ENCODE measurements at regions not wholly inside any gene's neighbourhood (a gene's known extent, or its start where the extent isn't known, plus 50 kb on each side); places are given as distances from the start of the nearest gene placed in this dataset.

DNA sequence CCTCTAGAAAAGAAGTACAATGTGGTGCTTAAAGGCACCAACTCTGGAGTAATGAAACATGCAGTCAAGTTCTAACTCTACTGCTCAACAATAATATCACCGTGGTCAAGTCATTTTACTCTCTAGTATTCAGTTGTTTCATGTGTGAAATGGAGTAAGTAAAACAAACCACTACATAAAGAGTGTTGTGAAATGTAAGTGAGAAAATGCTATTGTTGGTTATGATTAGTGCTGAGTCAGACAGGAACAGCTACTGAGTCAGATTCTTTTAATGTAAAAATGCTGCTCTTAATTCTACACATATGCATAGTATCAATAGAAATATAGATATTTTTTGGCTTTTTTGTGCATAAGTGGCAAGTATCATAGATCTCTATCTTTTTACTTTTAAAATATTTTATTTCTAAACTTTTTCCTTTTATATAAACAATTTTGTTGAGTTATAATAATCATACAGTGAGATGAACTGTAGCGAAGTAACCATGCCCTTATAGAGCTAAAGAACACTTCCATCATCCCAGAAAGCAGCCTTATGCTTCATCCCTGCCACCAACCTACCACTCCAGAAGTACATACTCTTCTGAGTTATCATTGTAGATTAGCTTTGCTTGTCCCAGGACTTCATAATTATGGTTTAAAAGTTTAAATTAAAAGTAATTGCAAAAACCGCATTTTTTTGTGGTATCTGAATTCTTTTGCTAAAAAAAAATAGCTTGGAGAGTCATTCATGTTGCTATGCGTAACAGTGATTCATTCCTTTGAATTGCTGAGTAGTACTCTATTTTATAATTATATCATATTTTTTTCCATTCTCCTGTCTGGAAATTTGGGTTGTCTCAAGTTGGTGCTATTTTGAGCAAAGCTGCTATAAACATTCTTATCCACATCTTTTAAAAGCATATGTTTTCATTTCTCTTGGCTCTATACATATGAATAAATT is 548.2 kb upstream of the CLINT1 start:
- no TSS peak for BruUV-seq (replicated peaks)
- Histone ChIP-seq H4K20me1 (ENCODE audit: insufficient read depth, low read length) (no peaks in the 10 kb centered on the region), H3K36me3 (ENCODE audit: insufficient read depth, low read length) (peaks cover 18% of the 10 kb centered on the region; the same call in 1 of the 2 replicates), H3K9me2 (ENCODE audit: insufficient read depth, low read length) (no peaks in the 10 kb centered on the region), H3K4me2 (ENCODE audit: low read length) (no peak overlapping the region), H3K4me1 (ENCODE audit: insufficient read depth, low read length, poor library complexity, severe bottlenecking) (peaks cover 7% of the 10 kb centered on the region), H3K4me3 (ENCODE audit: low read depth, low read length, poor library complexity, severe bottlenecking) (no peak overlapping the region), H3K9me3 (ENCODE audit: low read length) (peaks cover 24% of the 10 kb centered on the region; the same call in 1 of the 2 replicates), H3K27ac (ENCODE audit: low read depth, low read length, poor library complexity, severe bottlenecking) (no peak overlapping the region), H3K79me2 (ENCODE audit: insufficient read depth, low read depth, low read length) (no peaks in the 10 kb centered on the region), H2AFZ (ENCODE audit: low read length) (peak overlapping the region; percentile 16; the same call in 1 of the 2 replicates)
- intact Hi-C loops (cut with micrococcal nuclease; ENCODE audit: unreplicated experiment), result no loop called here
- CTCF ChIA-PET (ENCODE audit: unreplicated experiment), result no interaction called here
- POLR2A ChIA-PET, result interaction anchor here (0.6 to 1.2 kb wide), 4 partner anchors 125 to 261 kb away, joined by 3 to 4 read pairs (median 4); no protein-coding TSS in a partner anchor
- DNase-seq (ENCODE audit: low spot score), result no peak
- TF ChIP-seq, protein P1, sequence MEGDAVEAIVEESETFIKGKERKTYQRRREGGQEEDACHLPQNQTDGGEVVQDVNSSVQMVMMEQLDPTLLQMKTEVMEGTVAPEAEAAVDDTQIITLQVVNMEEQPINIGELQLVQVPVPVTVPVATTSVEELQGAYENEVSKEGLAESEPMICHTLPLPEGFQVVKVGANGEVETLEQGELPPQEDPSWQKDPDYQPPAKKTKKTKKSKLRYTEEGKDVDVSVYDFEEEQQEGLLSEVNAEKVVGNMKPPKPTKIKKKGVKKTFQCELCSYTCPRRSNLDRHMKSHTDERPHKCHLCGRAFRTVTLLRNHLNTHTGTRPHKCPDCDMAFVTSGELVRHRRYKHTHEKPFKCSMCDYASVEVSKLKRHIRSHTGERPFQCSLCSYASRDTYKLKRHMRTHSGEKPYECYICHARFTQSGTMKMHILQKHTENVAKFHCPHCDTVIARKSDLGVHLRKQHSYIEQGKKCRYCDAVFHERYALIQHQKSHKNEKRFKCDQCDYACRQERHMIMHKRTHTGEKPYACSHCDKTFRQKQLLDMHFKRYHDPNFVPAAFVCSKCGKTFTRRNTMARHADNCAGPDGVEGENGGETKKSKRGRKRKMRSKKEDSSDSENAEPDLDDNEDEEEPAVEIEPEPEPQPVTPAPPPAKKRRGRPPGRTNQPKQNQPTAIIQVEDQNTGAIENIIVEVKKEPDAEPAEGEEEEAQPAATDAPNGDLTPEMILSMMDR (conservative IDR thresholded peaks at IDR 0.05; ENCODE audit: low read length), result no peak
- TF ChIP-seq EZH2phosphoT487 (IDR thresholded peaks at IDR 0.05; ENCODE audit: borderline replicate concordance, low read depth, low read length), result no peak

DNA sequence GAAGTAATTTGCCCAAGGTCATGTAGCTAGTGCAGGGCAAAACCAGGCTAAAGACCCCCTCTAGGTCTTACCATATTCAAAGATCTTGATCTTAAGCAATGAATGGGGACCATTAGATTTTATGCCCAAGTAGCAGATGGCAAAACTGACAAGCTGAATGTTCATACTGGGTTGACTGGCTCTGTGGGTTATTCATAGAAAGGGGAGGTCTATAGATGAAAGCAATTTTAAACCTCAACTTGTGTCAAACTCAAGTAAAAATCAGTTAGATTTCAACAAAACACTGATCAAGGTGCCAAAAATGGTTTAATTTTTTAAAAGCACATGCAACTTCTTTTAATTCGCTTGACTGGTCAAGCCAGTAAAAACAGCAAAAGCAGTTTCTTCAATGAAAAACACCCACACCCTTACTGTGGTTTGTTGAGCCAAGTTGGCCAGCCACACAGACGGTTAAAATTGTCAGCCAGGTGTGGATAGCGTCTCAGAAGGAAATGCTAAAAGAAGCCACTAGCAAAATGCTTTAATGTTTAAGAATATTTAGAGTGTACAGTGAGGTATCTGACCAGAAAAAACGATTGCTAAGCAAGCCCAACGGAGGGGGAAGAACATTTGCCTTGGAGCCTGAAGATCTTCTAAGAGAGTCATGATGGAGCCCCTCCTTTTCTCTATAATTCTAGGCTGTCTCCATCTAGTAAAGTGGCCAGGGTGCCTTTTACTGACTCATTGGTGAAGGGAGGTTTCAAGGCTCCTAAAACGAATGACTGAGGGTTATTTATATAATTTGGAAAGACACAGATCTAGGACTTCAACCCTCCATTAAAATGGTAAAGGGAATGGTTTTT is 539.6 kb upstream of the CLINT1 start:
- Histone ChIP-seq H3K27ac (ENCODE audit: low read depth, low read length, poor library complexity, severe bottlenecking) (peak overlapping the region; percentile 95), H3K9me2 (ENCODE audit: insufficient read depth, low read length) (no peaks in the 10 kb centered on the region), H3K4me3 (ENCODE audit: low read depth, low read length, poor library complexity, severe bottlenecking) (peak overlapping the region; percentile 31), H3K4me1 (ENCODE audit: insufficient read depth, low read length, poor library complexity, severe bottlenecking) (peaks cover 54% of the 10 kb centered on the region), H3K9me3 (ENCODE audit: low read length) (peaks cover 13% of the 10 kb centered on the region; the same call in 1 of the 2 replicates), H4K20me1 (ENCODE audit: insufficient read depth, low read length) (no peaks in the 10 kb centered on the region), H3K36me3 (ENCODE audit: insufficient read depth, low read length) (peaks cover 10% of the 10 kb centered on the region; the same call in 1 of the 2 replicates), H3K4me2 (ENCODE audit: low read length) (peak overlapping the region; percentile 77), H2AFZ (ENCODE audit: low read length) (peak overlapping the region; percentile 24; the same call in 1 of the 2 replicates), H3K79me2 (ENCODE audit: insufficient read depth, low read depth, low read length) (no peaks in the 10 kb centered on the region)
- intact Hi-C loops (cut with micrococcal nuclease; ENCODE audit: unreplicated experiment), result loop anchor here (1.0 to 10.0 kb wide), 12 partner anchors 33 to 708 kb away; no protein-coding TSS in a partner anchor
- CTCF ChIA-PET (ENCODE audit: unreplicated experiment), result interaction anchor here (0.9 kb wide), 1 partner anchor 28 kb away, joined by 3 read pairs; no protein-coding TSS in a partner anchor
- peak; percentile 99 for DNase-seq (ENCODE audit: low spot score)
- POLR2A ChIA-PET, result interaction anchor here (0.7 to 1.0 kb wide), 4 partner anchors 24 to 323 kb away, joined by 3 to 6 read pairs (median 3); no protein-coding TSS in a partner anchor
- BruUV-seq (replicated peaks), result no TSS peak
- TF ChIP-seq EZH2phosphoT487 (IDR thresholded peaks at IDR 0.05; ENCODE audit: borderline replicate concordance, low read depth, low read length), result no peak
- TF ChIP-seq, protein P1 (conservative IDR thresholded peaks at IDR 0.05; ENCODE audit: low read length), result no peak
